ENCODE measurements at regions not wholly inside any gene's neighbourhood (a gene's known extent, or its start where the extent isn't known, plus 50 kb on each side); places are given as distances from the start of the nearest gene placed in this dataset.

DNA sequence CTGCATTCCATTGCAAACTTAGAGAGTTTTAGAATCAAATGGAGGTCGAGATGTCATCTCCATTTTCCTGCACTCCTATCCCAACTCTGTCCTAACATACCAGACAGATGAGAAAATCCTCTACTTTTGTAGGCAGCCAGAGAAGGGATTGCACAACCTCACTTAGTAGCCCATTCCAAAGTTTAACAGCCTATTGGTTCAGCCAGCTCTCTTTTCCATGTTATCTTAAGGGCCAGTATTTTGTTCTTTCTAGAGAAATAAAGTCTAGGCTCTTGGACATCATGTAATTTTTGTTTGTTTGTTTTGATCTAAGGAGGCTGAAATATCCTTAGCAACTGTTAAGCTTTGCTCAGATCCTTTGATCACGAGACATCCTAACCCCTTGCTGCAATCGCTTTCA lies 173.0 kb downstream of the COX18 start:
- TF ChIP-seq CCAR2 (IDR thresholded peaks at IDR 0.05; ENCODE audit: low read depth, low read length), result no peak
- TF ChIP-seq CBX3 (IDR thresholded peaks at IDR 0.05; ENCODE audit: borderline replicate concordance in 1 of 2, low read length in 2 of 2), result no peak
- no peak for TF ChIP-seq DIDO1 (tag; IDR thresholded peaks at IDR 0.05; ENCODE audit: low read depth)
- TF ChIP-seq MECOM (CRISPR knock-in tag; IDR thresholded peaks at IDR 0.05), result no peak
- TF ChIP-seq ZNF274 (IDR thresholded peaks at IDR 0.05; ENCODE audit: borderline replicate concordance, low read depth, low read length), result no peak
- no peak for TF ChIP-seq PTTG1 (tag; IDR thresholded peaks at IDR 0.05; ENCODE audit: low read depth)
- TF ChIP-seq ZC3H4 (CRISPR knock-in tag; IDR thresholded peaks at IDR 0.05; ENCODE audit: borderline replicate concordance), result no peak
- TF ChIP-seq HDGF (IDR thresholded peaks at IDR 0.05), result no peak
- peak; percentile 75 for TF ChIP-seq CEBPB (tag; IDR thresholded peaks at IDR 0.05)
- TF ChIP-seq, protein P1, sequence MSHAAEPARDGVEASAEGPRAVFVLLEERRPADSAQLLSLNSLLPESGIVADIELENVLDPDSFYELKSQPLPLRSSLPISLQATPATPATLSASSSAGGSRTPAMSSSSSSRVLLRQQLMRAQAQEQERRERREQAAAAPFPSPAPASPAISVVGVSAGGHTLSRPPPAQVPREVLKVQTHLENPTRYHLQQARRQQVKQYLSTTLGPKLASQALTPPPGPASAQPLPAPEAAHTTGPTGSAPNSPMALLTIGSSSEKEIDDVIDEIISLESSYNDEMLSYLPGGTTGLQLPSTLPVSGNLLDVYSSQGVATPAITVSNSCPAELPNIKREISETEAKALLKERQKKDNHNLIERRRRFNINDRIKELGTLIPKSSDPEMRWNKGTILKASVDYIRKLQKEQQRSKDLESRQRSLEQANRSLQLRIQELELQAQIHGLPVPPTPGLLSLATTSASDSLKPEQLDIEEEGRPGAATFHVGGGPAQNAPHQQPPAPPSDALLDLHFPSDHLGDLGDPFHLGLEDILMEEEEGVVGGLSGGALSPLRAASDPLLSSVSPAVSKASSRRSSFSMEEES (CRISPR knock-in tag; IDR thresholded peaks at IDR 0.05), result no peak
- no peak for TF ChIP-seq FOSL1 (tag; conservative IDR thresholded peaks at IDR 0.05)
- no peak for TF ChIP-seq ZFX (CRISPR knock-in tag; IDR thresholded peaks at IDR 0.05)
- TF ChIP-seq, protein P2, sequence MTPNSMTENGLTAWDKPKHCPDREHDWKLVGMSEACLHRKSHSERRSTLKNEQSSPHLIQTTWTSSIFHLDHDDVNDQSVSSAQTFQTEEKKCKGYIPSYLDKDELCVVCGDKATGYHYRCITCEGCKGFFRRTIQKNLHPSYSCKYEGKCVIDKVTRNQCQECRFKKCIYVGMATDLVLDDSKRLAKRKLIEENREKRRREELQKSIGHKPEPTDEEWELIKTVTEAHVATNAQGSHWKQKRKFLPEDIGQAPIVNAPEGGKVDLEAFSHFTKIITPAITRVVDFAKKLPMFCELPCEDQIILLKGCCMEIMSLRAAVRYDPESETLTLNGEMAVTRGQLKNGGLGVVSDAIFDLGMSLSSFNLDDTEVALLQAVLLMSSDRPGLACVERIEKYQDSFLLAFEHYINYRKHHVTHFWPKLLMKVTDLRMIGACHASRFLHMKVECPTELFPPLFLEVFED (CRISPR knock-in tag; conservative IDR thresholded peaks at IDR 0.05), result no peak
- TF ChIP-seq, protein P3, sequence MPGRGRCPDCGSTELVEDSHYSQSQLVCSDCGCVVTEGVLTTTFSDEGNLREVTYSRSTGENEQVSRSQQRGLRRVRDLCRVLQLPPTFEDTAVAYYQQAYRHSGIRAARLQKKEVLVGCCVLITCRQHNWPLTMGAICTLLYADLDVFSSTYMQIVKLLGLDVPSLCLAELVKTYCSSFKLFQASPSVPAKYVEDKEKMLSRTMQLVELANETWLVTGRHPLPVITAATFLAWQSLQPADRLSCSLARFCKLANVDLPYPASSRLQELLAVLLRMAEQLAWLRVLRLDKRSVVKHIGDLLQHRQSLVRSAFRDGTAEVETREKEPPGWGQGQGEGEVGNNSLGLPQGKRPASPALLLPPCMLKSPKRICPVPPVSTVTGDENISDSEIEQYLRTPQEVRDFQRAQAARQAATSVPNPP (IDR thresholded peaks at IDR 0.05; ENCODE audit: borderline replicate concordance, insufficient read depth, insufficient read length), result no peak
- TF ChIP-seq RBM39 (optimal IDR thresholded peaks at IDR 0.05; ENCODE audit: low read depth, low read length), result no peak
- no peak for TF ChIP-seq CEBPG (CRISPR knock-in tag; IDR thresholded peaks at IDR 0.05)
- TF ChIP-seq CEBPG (tag; conservative IDR thresholded peaks at IDR 0.05 in 1 of 2, IDR thresholded peaks at IDR 0.05 in 1 of 2), result peak in 1 of 2 experiments; percentile 70; a peak in 2 of 4 replicates
- Histone ChIP-seq H3K9me1 (ENCODE audit: control insufficient read depth, insufficient read depth, low read length) (no peaks in the 10 kb centered on the region), H3K36me3 (ENCODE audit: control insufficient read depth, insufficient read depth, low read length) (no peaks in the 10 kb centered on the region), H2AFZ (ENCODE audit: low read depth, low read length) (no peak overlapping the region), H3K79me2 (ENCODE audit: control insufficient read depth, insufficient read depth, low read length) (no peaks in the 10 kb centered on the region), H4K20me1 (replicated peaks; ENCODE audit: control insufficient read depth, insufficient read depth, low read length) (no peaks in the 10 kb centered on the region), H3K9ac (ENCODE audit: insufficient read depth in 1 of 2, low read depth in 2 of 2, low read length in 2 of 2) (no peak overlapping the region), H3K27ac (ENCODE audit: extremely low read depth, low read depth, low read length) (no peak overlapping the region), H3K4me2 (ENCODE audit: insufficient read depth, low read length) (no peak overlapping the region), H3K4me3 (no peak overlapping the region), H3K9me3 (replicated peaks; ENCODE audit: control insufficient read depth, insufficient read depth, low read depth, low read length) (no peaks in the 10 kb centered on the region), H3K4me1 (replicated peaks in 1 of 2; ENCODE audit: control insufficient read depth in 2 of 2, insufficient read depth in 2 of 2, low read length in 2 of 2) (no peaks in the 10 kb centered on the region; a peak in 1 of 5 replicates), H3K27me3 (ENCODE audit: control insufficient read depth in 2 of 2, insufficient read depth in 2 of 2, low read length in 2 of 2) (no peaks in the 10 kb centered on the region)
- intact Hi-C loops (cut with micrococcal nuclease) (no loop called here), in situ Hi-C loops (cut with MboI) (no loop called here)
- ChIA-PET POLR2A (no interaction called here), CTCF (ENCODE audit: low intra/inter-chr PET ratio) (no interaction called here)
- DNase-seq (ENCODE audit: extremely low read depth in 1 of 4, low spot score in 3 of 4), result no peak
- FAIRE-seq, result no peak
- WGBS (ENCODE audit: insufficient coverage, low coverage, missing lambda C conversion rate), result 13% methylated on average over 3 of the region's 3 CpGs
- ATAC-seq, result no peak
- no TSS peak for BruUV-seq (replicated peaks)
